HG02798 (cell line): ENCODE measurements at regions not wholly inside any gene's neighbourhood (a gene's known extent, or its start where the extent isn't known, plus 50 kb on each side); places are given as distances from the start of the nearest gene placed in this dataset.

Source experiments
- ATAC-seq: cut with Tn5 transposase; IDR thresholded peaks from one replicate; pipeline ENCODE4 v1.9.1; 2021; ENCODE audit warnings: mild to moderate bottlenecking; ENCODE audit not compliant: unreplicated experiment, poor library complexity

DNA sequence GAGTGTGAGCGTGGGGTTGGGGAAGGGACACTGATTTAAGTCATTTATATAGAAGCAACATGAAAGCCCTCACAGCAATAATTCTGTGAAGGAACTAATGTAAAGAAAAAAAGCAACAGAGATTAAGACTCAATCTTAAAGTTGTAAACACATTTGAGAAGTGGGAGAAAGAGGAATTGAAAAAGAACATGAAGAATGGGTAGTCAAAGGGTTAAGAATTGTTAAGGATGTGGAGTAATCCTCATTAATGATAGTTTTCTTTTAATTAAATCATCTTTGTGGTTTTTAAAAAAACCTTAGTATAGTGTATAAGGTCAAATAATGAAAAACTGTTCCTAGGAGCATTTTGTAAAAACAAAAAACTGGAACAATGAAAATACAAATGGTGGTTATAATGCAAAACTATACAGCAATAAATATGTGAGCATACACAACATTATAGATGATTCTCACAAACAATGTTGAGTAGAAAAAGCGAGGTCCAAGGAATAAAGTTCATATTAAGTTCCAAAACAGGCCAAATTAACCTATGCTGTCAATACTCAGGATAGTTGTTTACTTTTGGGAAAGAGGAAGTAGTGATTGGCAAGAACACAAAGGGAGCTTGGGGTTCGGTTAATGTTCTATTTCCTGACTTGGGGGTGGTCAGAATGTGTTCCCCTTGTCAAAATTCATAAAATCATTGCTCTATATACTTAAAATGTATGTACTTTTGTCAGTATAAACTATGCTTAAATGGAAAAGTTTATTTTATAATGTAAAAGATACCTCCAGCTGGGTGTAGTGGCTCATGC lies 120.4 kb upstream of the ATF7IP start:
- no peak for ATAC-seq

DNA sequence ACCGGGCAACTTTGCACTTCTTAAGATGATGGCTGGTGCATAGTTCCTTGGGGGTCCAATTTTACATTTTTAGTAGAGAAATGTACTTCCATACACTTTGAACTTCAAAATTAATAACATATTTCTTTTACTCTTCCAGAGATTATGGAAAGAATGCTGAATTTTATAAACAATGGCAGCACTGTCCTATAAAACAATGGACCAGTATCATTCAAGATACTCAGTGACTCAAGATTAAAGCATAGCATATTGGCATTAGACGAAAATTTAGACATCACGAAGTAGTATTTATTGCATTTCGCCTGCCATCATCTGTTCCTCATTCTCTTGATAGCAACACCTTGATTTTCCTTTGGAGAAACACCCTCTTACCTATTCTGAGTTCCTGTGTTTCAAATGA lies 118.3 kb upstream of the ATF7IP start:
- no peak for ATAC-seq

DNA sequence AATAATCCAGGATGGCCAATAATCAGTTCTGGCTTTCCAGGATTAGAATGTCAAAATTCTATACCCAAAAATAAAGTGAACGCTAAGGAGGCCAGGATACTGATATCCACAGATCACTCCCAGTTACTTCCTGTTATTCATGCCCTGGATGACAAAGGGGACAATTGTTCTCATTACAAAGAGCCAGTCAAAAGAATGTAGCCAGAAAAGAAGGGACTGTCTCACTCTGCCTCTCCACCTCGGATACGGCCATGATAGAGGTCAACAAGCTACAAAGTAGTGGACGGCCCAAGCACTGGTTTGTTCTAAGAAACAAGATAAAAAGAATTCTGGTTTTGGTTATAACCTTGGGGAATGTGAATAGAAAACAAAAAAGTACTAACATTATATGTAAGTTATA lies 116.1 kb upstream of the ATF7IP start:
- ATAC-seq: no peak

- no peak for ATAC-seq
These were observed 112.8 kb upstream of the ATF7IP start for GRCh38 chr12:14252697-14253096.

GRCh38 chr12:14253496-14253895 lies 112.0 kb upstream of the ATF7IP start:
- ATAC-seq: no peak

DNA sequence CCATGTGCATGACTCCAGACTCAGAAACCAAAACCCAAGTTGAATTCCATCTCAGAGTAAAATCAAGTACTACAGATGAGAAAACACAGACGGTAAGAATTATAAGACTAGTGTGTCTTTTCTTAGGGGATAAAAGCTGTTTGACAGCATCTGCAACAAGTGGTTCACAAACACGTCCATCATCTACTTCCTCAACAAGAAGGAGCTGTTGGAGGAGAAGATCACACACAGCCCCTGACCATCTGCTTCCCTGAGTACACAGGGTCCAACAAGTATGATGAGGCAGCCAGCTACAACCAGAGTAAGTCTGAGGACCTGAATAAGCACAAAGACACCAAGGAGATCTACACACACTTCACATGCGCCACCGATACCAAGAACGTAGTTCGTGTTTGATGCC lies 110.7 kb upstream of the ATF7IP start:
- ATAC-seq: no peak

- no peak for ATAC-seq
These were observed 109.4 kb upstream of the ATF7IP start for GRCh38 chr12:14256121-14256520.

GRCh38 chr12:14256555-14257169 lies 108.8 kb upstream of the ATF7IP start:
- peak; percentile 61 for ATAC-seq

DNA sequence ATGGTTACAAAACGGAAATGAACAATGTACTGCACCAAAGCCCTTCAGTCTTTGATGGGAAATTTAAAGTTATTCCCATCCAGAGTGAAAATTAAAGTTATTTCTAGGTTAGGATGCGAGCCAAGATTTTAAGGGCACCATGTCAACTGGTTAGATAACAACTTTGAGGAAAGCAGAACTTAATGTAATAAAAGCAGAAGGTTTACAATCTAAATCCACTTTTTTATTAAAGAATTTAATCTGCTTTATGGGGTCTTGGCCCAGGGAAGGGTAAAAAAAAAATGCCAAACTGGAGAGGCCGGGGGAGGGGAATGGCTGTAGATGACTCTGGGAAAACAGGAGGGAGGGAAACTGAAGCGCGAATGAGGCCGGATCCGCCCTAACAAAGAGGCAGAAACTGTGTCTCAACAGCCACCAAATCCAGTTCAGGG lies 108.2 kb upstream of the ATF7IP start:
- ATAC-seq: no peak

GRCh38 chr12:14257734-14258574 lies 107.5 kb upstream of the ATF7IP start:
- peak; percentile 82 for ATAC-seq

DNA sequence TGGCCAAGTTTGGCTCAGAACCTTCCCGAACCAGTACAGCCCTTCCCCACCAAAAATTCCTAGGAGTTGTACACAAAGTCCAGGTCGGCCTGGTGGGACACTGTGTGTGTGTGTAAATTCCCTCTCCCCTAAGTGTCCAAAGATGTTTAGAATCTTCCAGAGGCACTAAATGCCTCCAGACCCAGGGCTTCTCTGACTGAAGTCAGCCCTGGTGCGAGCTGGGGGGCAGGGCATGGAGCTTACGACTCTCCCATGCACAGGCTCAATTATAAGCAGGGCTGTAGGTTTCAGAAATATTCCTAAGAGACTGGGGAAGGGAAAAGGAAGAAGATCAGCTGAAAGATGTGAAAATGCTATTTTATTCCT lies 106.9 kb upstream of the ATF7IP start:
- no peak for ATAC-seq

DNA sequence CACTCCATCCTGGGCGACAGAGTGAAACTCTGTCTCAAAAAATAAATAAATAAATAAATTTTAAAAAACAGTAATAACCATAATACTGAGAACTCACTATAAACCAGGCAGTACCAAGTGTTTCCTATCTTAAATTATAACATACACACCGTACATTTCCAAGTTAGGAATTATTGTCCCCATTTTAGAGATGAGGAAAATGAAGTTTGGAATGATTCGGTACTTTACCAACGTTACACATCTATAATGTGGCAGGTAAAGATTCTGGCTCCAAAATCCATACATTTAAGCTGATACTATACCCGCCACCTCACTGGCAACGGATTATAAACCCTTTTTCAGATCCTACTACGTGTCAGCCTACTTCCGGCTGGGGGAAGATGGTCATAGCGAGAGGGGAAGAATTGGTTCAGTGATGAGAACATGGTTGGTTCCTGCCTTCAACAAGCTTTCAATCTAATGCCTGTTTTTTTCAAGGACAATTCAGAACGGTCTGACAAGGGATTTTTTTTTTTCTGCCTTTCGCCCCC lies 105.9 kb upstream of the ATF7IP start:
- ATAC-seq: no peak

GRCh38 chr12:14260011-14260993 lies 105.2 kb upstream of the ATF7IP start:
- ATAC-seq: no peak

DNA sequence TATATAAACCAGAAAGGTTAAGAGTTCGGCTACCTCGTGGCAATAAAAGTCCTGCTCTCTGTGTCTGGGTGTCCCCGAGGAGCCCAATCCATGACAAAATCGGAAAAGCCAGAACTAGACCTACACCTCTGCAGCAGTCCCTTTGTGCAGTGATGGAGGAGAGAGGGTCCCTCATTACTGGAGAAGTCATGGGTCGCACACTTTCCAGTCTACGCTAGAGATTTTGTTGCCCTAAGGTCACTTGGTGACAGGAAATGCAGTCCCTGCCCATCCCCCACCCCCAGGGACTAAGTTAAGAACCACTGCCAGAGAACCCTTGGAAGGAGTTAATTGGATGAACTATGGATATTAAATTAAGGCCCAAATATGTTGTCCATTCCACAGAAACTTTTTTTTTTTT lies 104.4 kb upstream of the ATF7IP start:
- ATAC-seq: no peak

DNA sequence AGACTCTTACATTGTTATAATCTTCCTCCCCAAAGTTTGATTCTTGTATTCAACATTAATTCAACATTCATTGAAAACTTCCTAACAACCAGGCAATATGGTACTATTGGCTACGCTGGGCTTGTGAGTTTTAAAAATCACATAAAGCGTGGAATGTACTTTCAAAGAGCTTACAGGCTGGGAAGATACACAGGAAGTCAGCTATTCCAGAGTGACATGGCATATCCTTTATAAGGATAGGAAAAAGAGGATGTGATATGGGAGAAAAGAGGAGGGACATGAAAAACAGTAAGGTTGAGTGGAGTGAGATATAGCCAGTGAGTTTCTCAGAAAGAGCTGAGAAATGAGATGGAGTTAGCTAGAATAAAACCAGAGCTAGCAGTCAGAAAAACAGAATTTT lies 103.6 kb upstream of the ATF7IP start:
- ATAC-seq: no peak

DNA sequence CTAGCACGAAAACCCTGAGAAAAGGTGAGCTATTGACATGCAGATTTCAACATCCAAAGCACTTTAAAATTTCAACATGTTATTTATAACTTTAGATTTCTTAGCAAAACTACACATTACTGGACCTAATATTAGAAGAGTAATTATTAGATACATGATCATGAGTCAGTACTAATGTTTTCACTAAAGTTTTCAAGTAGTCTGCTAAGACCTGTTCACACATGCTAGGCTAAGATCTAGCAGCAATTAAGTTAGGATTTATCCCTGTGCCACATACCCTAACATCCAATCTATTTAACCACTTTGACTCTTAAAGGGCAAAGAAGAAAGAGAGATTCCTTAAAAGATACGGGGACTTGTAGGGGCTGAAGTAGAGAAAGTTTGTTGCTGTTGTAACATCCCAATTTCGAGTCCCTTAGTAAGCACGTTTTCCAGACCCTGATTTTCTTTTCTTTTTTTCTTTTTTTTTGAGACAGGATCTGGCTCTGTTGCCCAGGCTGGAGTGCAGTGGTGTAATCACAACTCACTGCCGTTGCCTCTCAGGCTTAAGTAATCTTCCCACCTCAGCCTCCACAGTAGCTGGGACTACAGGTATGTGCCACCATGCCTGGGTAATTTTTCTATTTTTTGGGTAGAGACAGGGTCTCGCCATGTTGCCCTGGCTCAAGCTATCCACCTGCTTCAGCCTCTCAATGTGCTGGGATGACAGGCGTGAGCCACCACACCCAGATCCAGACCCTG lies 102.5 kb upstream of the ATF7IP start:
- ATAC-seq: no peak

DNA sequence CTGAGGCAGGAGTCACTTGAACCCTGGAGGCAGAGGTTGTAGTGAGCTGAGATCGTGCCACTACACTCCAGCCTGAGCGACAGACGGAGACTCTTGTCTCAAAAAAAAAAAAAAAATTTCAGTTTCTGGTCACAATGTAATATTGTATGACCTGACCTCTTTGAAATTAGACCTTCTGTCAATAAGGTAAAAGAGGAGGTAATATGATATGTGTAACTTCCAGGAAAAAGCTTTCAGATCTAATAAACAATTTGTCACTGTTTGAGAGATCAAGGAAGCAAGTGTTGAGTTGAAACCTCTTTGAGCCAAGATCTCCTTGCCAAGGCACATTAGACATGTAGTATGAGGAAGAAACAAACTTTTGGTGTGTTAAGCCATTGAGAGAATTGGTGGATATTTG lies 101.7 kb upstream of the ATF7IP start:
- no peak for ATAC-seq

DNA sequence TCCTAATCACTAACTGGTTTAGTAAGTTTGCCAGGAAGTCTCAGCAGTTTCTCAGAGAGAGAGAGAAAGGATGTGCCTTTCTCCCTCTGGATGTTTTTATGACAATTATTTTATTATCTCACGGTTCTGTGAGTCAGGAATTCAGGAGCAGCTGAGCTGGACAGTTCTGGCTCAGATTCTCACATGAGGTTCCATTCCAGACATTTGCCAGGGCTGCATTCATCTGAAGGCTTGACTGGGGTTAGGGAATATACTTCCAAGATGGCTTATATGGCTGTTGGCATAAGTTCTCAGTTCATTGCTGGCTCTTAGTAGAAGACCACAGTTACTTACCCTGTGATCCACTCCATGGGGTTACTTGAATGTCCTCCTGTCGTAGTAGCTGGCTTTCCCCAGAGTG lies 101.2 kb upstream of the ATF7IP start:
- no peak for ATAC-seq

- ATAC-seq: no peak
These were observed 100.7 kb upstream of the ATF7IP start for GRCh38 chr12:14264778-14265177.
